DOHH2 (cell line): ENCODE measurements at regions not wholly inside any gene's neighbourhood (a gene's known extent, or its start where the extent isn't known, plus 50 kb on each side); places are given as distances from the start of the nearest gene placed in this dataset.

Experiments
- EZH2phosphoT487 ChIP-seq: fragments of 200-600 bp; sonication (generic); IDR thresholded peaks from 2 replicates; pipeline ENCODE4 v1.6.1; 2017; ENCODE audit warnings: borderline replicate concordance, mild to moderate bottlenecking, antibody characterized with exemption, low read length, moderate library complexity, mixed read lengths
- TF ChIP-seq, protein P1 (sequence below): fragments of 200-600 bp; sonication (generic); IDR thresholded peaks from one replicate; pipeline ENCODE4 v1.5.1; 2014; ENCODE audit warnings: antibody characterized with exemption, mild to moderate bottlenecking, low read depth, low read length; ENCODE audit not compliant: poor library complexity, severe bottlenecking

DNA sequence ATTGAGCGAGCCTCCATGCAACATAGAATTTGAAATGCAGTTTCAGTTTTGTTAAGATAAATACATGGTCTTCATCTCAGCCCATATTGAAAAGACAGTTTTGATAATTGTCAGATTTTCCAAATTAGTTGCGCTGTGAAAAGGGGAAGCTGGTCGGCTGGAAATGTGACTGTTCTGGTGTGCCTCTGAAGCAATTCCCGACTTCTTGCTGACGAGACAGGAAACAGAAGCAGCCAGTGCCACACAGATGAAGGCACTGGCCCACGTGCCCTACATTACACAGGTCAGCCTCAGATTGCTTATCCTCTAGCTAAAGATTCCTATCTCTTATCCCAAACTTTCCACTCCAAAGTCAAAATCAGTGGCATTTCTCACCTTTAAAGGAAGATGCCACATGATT lies 214.1 kb upstream of the TLE4 start:
- TF ChIP-seq, protein P1, sequence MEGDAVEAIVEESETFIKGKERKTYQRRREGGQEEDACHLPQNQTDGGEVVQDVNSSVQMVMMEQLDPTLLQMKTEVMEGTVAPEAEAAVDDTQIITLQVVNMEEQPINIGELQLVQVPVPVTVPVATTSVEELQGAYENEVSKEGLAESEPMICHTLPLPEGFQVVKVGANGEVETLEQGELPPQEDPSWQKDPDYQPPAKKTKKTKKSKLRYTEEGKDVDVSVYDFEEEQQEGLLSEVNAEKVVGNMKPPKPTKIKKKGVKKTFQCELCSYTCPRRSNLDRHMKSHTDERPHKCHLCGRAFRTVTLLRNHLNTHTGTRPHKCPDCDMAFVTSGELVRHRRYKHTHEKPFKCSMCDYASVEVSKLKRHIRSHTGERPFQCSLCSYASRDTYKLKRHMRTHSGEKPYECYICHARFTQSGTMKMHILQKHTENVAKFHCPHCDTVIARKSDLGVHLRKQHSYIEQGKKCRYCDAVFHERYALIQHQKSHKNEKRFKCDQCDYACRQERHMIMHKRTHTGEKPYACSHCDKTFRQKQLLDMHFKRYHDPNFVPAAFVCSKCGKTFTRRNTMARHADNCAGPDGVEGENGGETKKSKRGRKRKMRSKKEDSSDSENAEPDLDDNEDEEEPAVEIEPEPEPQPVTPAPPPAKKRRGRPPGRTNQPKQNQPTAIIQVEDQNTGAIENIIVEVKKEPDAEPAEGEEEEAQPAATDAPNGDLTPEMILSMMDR: no peak
- TF ChIP-seq EZH2phosphoT487: no peak
